Stimulated activated CD4-positive, alpha-beta T cell treated with anti-CD3 and anti-CD28 coated beads, Interleukin-1b, Interleukin-23, amount 100 ng/mL, for 4 hours (primary cell): ENCODE measurements at regions not wholly inside any gene's neighbourhood (a gene's known extent, or its start where the extent isn't known, plus 50 kb on each side); places are given as distances from the start of the nearest gene placed in this dataset.

Source experiments
- DNase-seq, 2 donors: peaks; one replicate each; pipeline ENCODE4 v3.0.0-alpha.2; 2020; ENCODE audit warnings: low read depth in 2 of 2

DNA sequence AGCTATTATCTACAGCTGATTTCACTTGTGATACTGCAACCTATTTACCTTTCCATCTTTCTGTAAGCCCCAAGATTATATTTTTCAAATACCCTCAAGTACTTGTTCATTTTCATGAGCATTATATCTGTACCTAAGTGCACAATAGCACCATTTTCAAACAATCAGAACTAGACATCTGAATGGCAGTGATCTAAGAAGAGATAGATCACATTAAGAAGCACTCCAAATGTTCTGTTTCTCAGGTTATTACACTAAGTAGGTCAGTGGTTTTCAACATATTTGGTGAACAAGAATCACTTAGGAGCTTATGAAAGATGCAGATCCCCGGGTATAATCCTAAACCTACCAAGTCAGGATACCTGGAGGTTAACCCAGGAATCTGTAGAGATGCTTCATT is 872.7 kb downstream of the DCDC2C start:
- DNase-seq, result no peak

- DNase-seq, result no peak
These were observed 876.6 kb downstream of the DCDC2C start for GRCh38 chr2:4579977-4580376.

GRCh38 chr2:4585057-4585635 is 881.8 kb downstream of the DCDC2C start:
- DNase-seq, result no peak

DNA sequence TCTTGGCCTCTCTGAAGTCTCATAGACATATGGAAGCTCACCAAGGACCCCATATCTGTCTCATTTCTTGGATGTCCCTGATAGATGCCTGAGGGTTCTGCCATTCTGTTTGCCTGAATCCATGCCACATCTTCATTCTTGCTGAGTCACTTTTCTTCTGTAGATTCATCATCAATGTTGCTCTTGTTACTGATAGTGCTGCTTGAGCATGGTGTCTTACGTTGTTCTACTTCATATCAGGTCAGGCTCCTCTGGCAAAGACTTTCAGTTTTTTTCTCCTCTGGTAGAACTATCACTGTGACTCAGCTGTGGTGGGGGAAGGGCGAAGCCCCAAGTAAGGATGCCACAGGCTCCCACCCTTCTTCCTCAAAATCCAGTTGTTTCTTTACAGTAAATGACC is 885.2 kb downstream of the DCDC2C start:
- no peak for DNase-seq

DNA sequence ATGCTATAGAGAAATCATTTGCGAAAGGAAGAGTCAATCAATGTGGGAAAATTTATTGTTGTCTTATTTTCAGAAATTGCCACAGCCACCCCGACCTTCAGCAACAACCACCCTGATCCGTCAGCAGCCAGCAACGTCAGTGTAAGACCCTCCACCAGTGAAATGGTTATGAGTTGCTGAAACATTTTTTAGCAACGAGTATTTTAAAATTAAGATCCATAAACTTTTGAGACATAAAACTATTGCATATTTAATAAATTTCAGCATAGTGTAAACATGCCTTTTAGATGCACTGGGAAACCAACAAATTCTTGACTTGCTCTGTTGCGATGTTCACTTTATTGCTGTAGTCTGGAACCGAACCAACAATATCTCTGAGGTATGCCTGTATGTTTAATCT is 887.9 kb downstream of the DCDC2C start:
- no peak for DNase-seq

GRCh38 chr2:4597400-4597799 is 894.0 kb downstream of the DCDC2C start:
- no peak for DNase-seq

GRCh38 chr2:4604767-4605166 is 901.4 kb downstream of the DCDC2C start:
- DNase-seq, result no peak

DNA sequence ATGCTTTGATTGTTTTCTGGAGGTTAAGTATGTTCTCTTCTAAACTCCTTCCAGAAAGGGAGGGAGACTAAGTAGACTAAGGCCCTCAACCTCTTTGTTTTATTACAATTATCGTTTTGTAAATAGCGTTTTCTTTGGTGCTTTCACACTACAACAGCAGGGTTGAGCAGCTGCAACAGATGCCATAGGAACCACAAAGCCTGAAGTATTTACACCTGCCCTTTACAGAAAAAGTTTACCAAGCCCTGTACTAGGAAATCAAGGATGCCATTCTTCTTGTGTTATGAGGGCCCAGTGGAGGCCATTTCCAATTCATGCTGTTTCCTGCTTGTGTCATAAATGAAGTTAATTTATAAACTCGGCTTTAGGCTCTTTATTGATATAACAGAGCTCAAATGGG is 914.8 kb downstream of the DCDC2C start:
- DNase-seq, result no peak

GRCh38 chr2:4618630-4619228 is 915.4 kb downstream of the DCDC2C start:
- no peak for DNase-seq

DNA sequence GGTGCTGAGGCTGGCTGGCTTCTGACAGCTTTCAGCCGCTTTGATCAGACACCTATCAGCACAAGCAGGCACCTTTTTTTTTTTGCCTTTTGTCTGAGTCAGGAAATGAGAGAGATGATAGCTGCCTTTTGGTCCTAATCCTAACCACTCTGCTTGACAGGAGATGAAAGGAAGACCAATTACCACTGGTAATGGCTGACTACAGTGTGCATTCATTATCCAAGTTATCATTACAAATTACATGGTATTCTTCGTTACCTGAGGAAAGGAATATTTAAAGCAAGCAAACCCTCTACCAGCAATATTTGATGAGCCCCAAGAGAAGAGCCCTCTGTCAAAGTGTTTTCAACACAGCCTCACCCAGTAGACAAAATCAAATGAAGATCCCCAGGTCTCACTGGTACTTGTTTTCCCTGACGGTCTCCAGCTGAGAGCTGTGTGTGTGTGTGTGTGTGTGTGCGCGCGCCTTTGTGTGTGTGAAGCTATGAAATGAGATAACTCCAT is 925.7 kb downstream of the DCDC2C start:
- DNase-seq, result no peak

- DNase-seq, result no peak
These were observed 931.9 kb downstream of the DCDC2C start for GRCh38 chr2:4635289-4635688.

DNA sequence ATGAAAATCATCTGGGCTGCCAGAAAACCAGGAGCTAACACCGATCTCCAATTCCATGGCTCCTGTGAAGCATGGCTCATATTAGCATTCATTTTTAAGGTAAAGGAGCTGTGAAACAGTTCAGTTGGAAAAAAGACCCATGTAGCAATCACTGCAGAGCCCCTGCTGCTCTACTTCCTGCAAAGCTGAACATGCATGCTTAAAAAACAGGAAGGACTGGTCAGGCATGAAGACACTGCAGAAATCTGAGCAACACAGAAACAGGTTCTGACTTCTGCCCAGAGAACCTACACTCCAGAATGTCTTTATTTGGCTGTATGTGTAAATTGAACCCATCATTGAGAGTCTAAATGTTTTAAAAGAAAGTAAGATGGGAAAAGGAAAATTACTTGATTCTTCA is 950.6 kb downstream of the DCDC2C start:
- DNase-seq, result no peak

GRCh38 chr2:4656326-4656725 is 953.0 kb downstream of the DCDC2C start:
- no peak for DNase-seq

GRCh38 chr2:4662161-4662779 is 958.9 kb downstream of the DCDC2C start:
- DNase-seq, result no peak

DNA sequence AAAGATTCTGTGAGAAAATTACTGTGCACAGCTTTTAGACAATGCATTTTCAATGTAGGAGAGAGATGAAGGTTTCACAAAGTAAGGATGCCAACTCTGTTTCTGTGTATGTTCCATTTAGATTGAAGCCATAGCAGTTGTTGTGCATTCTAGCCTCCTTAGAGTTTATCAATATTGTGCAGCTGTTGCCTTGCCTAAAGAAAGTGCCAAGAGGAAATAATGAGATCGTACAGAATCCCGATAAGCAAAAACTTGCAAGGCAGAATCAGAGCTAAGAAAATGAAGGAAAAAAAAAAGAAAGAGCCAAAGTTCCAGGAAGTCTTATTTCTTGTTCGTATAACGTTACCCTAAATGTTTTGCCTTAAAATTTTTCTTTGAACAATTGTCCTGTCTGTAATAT is 965.0 kb downstream of the DCDC2C start:
- no peak for DNase-seq

- no peak for DNase-seq
These were observed 967.0 kb downstream of the DCDC2C start for GRCh38 chr2:4670331-4670730.

- DNase-seq, result no peak
These were observed 969.7 kb downstream of the DCDC2C start for GRCh38 chr2:4673025-4673489.

GRCh38 chr2:4674007-4674406 is 970.6 kb downstream of the DCDC2C start:
- peak in 1 of 2 donors; percentile 2 for DNase-seq

- no peak for DNase-seq
These were observed 971.9 kb downstream of the DCDC2C start for GRCh38 chr2:4675295-4675694.

DNA sequence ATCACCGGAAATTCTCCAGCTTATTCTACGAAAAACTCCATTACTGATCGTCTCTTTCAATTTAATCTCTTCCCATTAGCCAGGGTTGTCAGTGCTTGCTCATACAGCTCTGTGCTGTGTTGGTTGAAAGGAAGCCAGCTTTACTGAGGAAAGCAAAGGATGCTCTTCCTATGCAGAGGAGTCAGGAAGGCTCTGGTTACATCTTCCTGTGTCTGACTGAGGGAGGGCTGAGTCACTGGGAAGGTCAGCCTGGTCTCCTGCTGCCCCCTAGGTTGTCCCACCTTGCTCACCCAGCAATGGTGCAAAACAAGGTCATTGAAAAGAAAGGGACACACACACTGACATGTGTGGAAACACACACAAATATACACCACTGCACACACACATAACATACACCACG is 975.6 kb downstream of the DCDC2C start:
- no peak for DNase-seq

GRCh38 chr2:4679391-4679790 is 976.0 kb downstream of the DCDC2C start:
- no peak for DNase-seq

GRCh38 chr2:4684921-4685320 is 981.5 kb downstream of the DCDC2C start:
- DNase-seq, result no peak

DNA sequence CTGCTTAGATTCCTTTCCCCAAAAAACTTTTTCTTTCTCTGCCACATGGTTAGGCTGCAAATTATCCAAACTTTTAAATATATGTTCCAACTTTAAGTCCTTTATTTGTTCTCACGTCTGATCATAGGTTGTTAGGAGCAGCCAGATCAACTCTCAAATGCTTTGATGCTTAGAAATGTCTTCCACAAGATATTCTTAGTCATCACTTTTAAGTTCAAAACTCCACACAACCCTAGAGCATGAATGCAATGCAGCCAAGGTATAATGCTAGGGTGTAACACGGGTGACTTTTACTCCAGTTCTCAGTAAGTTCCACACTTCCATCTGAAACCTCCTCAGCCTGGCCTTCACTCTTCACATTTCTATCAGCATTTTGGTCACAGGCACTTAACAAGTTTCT is 987.5 kb downstream of the DCDC2C start:
- no peak for DNase-seq
